Neural crest cell (in vitro differentiated cells): ENCODE measurements at regions not wholly inside any gene's neighbourhood (a gene's known extent, or its start where the extent isn't known, plus 50 kb on each side); places are given as distances from the start of the nearest gene placed in this dataset.

Source experiments
- DNase-seq: peaks from one replicate; pipeline ENCODE4 v3.0.0; 2021; ENCODE audit warnings: low read depth, mixed read lengths, low spot score
- H3K27ac Mint-ChIP-seq: one replicate; pipeline ENCODE4 v1.8.0; 2021; ENCODE audit warnings: mild to moderate bottlenecking, mixed read lengths; ENCODE audit not compliant: unreplicated experiment
- H3K27me3 Mint-ChIP-seq: 2 replicates; pipeline ENCODE4 v1.8.0; 2021; ENCODE audit warnings: low read depth, mild to moderate bottlenecking, mixed read lengths
- H3K36me3 Mint-ChIP-seq: 2 replicates; pipeline ENCODE4 v1.8.0; 2021; ENCODE audit warnings: low read depth, mild to moderate bottlenecking, mixed read lengths
- H3K4me1 Mint-ChIP-seq: 2 replicates; pipeline ENCODE4 v1.8.0; 2021; ENCODE audit warnings: mixed read lengths
- H3K4me3 Mint-ChIP-seq: one replicate; pipeline ENCODE4 v1.8.0; 2021; ENCODE audit warnings: mild to moderate bottlenecking, mixed read lengths
- H3K9me3 Mint-ChIP-seq: 2 replicates; pipeline ENCODE4 v1.8.0; 2021; ENCODE audit warnings: mixed read lengths
- CTCF ChIP-seq: fragments of 200-600 bp; sonication (generic); conservative IDR thresholded peaks from 2 replicates; pipeline ENCODE4 v1.5.0; 2021; ENCODE audit warnings: antibody characterized with exemption, mild to moderate bottlenecking

GRCh38 chr3:105067361-105067760 is 299.3 kb upstream of the ALCAM start:
- no peaks in the 10 kb centered on the region for H3K4me1 Mint-ChIP-seq
- H3K4me3 Mint-ChIP-seq = no peak overlapping the region
- H3K36me3 Mint-ChIP-seq = peaks cover 4% of the 10 kb centered on the region
- no peak for DNase-seq
- no peak for TF ChIP-seq CTCF
- H3K9me3 Mint-ChIP-seq = peaks cover 13% of the 10 kb centered on the region
- H3K27me3 Mint-ChIP-seq = no peaks in the 10 kb centered on the region
- no peak overlapping the region for H3K27ac Mint-ChIP-seq

DNA sequence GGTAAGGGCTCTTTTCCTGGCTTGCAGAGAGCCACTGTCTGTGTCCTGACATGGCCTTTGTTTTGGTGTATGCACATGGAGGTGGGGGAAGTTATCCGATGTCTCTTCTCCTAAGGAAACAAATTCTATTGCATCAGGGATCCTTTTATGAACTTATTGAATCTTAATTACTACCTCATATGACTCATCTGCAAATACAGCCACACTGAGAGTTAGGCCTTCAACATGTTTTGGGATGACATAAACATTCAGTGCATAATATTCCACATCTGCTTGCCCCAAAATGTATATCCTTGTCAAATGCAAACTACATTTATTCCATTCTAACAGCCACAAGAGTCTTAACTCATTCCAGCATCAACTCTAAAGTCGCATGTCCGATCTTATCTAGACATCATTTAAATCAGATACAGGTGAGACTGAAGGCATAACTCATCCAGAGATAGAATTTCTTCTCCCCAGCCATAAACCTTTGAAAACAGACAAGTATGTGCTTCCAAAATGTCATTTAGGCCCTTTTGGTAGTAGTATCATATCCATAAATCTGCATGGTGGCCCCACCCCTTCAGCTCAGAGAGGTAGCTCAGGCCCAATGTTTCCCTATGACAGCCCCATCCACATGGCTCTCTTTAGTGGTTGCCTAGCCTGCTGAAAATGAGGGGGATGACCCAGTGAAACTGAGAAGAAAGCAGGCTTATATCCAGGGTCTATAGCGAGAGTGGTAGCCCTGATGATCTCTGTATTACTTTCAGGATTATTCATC is 289.5 kb upstream of the ALCAM start:
- Mint-ChIP-seq H3K9me3 (peaks cover 16% of the 10 kb centered on the region), H3K4me1 (no peaks in the 10 kb centered on the region), H3K27me3 (no peaks in the 10 kb centered on the region), H3K4me3 (no peak overlapping the region), H3K27ac (no peak overlapping the region), H3K36me3 (peaks cover 7% of the 10 kb centered on the region)
- TF ChIP-seq CTCF = no peak
- no peak for DNase-seq

DNA sequence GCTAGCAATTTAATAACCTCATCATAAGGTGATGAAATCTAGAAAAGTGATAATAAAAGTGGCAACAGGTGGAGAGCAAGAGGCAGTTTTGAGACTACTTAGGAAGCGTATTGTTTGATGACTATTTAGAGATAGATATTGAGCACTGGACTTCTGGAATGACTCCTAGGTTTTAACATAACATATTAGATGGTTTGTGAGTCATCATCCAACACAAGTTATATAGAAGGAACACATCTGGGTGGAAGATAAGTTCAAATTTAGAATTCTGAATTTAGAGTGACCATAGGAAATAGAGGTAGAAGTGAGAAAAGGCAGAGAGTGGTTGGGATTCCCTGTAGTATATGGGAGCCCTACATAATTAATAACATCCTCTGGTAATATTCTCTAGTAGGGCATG is 282.8 kb upstream of the ALCAM start:
- no peak for TF ChIP-seq CTCF
- Mint-ChIP-seq H3K9me3 (peaks cover 9% of the 10 kb centered on the region), H3K27ac (no peak overlapping the region), H3K4me1 (no peaks in the 10 kb centered on the region), H3K36me3 (peaks cover 4% of the 10 kb centered on the region), H3K4me3 (no peak overlapping the region), H3K27me3 (no peaks in the 10 kb centered on the region)
- DNase-seq = no peak

- H3K4me1 Mint-ChIP-seq = no peaks in the 10 kb centered on the region
- TF ChIP-seq CTCF = no peak
Measured at GRCh38 chr3:105085506-105085905, 281.2 kb upstream of the ALCAM start.

DNA sequence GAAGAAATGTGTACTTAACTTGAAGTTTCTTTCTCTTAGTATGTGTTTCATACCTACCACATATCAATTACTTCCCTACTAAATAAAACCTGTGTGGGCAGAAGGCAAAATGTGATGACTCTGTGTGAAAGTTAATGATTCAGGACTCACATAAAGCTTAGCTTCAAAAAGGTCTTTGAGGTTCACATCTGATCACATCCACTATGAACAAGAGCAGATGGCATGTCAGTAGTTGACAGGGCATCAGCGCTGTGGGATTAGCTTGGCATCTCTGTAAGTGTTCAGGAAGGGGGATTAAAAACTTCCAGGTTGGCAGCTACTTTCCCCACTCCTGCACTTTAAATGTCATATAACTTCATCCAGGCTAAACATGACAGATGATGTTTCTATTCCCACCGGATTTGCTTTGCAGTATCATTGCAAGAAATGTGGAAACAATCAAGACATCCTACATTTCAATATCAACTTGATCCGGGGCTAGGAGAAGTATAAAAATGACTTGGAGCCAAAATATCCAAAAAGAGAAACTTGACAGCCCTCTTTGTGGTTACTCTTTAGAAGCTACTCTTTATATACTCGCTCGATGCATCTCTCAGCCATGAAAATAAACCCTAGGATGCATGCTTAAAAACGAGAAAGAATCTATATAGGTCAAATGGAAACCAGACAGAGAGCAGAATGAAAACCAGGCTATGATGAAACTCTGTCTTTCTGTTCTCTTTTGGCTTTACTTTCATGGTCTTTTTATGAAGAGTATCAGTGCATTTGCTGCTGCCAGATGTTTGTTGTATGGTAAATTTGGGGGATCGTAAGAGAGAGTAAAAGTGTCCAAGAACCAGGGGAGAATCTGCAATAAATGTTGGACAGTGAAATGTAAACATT is 273.1 kb upstream of the ALCAM start:
- Mint-ChIP-seq H3K36me3 (peaks cover 4% of the 10 kb centered on the region), H3K9me3 (peaks cover 12% of the 10 kb centered on the region), H3K27me3 (no peaks in the 10 kb centered on the region), H3K4me3 (no peak overlapping the region), H3K4me1 (no peaks in the 10 kb centered on the region), H3K27ac (no peak overlapping the region)
- DNase-seq = no peak
- TF ChIP-seq CTCF = no peak

More at GRCh38 chr3:105085506-105085905, 281.2 kb upstream of the ALCAM start:
- H3K27ac Mint-ChIP-seq = no peak overlapping the region
- H3K4me3 Mint-ChIP-seq = no peak overlapping the region
- no peaks in the 10 kb centered on the region for H3K36me3 Mint-ChIP-seq
- H3K9me3 Mint-ChIP-seq = peaks cover 3% of the 10 kb centered on the region
- no peak for DNase-seq
- no peaks in the 10 kb centered on the region for H3K27me3 Mint-ChIP-seq
